RWPE1 (cell line): ENCODE measurements at regions not wholly inside any gene's neighbourhood (a gene's known extent, or its start where the extent isn't known, plus 50 kb on each side); places are given as distances from the start of the nearest gene placed in this dataset.

Experiments
- CTCF ChIA-PET: fragments of 350-600 bp; sonication (Branson Sonifier 250); formaldehyde crosslinking; extraction: SDS; loops from one replicate; lab custom pipeline; 2021; lab: Yijun Ruan, JAX
- POLR2A ChIA-PET: fragments of 400-600 bp; formaldehyde crosslinking; extraction: SDS; loops from one replicate; lab custom pipeline; 2020; ENCODE audit warnings: antibody characterized with exemption; ENCODE audit not compliant: low non-redundant PET; lab: Yijun Ruan, JAX
- DNase-seq: peaks from one replicate; pipeline ENCODE4 v3.0.0; 2012; ENCODE audit warnings: low spot score
- H3K27ac ChIP-seq: fragments of 450-650 bp; 2 replicates; pipeline ENCODE4 v1.5.1; 2017
- CTCF ChIP-seq: fragments of 450-650 bp; conservative IDR thresholded peaks from 2 replicates; pipeline ENCODE4 v1.5.1; 2017; ENCODE audit warnings: low read depth, mild to moderate bottlenecking

GRCh38 chrX:40514376-40514775 lies 66.4 kb upstream of the ATP6AP2 start:
- ChIA-PET POLR2A (no interaction called here), CTCF (no interaction called here)
- no peak for TF ChIP-seq CTCF
- H3K27ac ChIP-seq, result no peak overlapping the region
- no peak for DNase-seq

- ChIA-PET CTCF (no interaction called here), POLR2A (no interaction called here)
- no peak for TF ChIP-seq CTCF
- no peak overlapping the region for H3K27ac ChIP-seq
- DNase-seq, result no peak
These were observed 66.9 kb upstream of the ATP6AP2 start for GRCh38 chrX:40513835-40514234.

GRCh38 chrX:40513012-40513411 lies 67.8 kb upstream of the ATP6AP2 start:
- TF ChIP-seq CTCF, result no peak
- no peak for DNase-seq
- ChIA-PET POLR2A (no interaction called here), CTCF (no interaction called here)
- H3K27ac ChIP-seq, result no peak overlapping the region

GRCh38 chrX:40511258-40511657 lies 69.5 kb upstream of the ATP6AP2 start:
- TF ChIP-seq CTCF, result no peak
- ChIA-PET CTCF (no interaction called here), POLR2A (no interaction called here)
- no peak for DNase-seq
- H3K27ac ChIP-seq, result no peak overlapping the region

- TF ChIP-seq CTCF, result no peak
- DNase-seq, result no peak
- no peak overlapping the region for H3K27ac ChIP-seq
- ChIA-PET CTCF (interaction anchor here (0.7 kb wide), 1 partner anchor 173 kb away, joined by 3 read pairs; no protein-coding TSS in a partner anchor), POLR2A (no interaction called here)
These were observed 72.2 kb upstream of the ATP6AP2 start for GRCh38 chrX:40508560-40508959.

GRCh38 chrX:40506201-40506985 lies 74.4 kb upstream of the ATP6AP2 start:
- POLR2A ChIA-PET, result no interaction called here
- TF ChIP-seq CTCF, result no peak
- CTCF ChIA-PET, result interaction anchor here (0.6 kb wide), 1 partner anchor 1843 kb away, joined by 3 read pairs; no protein-coding TSS in a partner anchor
- no peak for DNase-seq
- H3K27ac ChIP-seq, result no peak overlapping the region
